Liver (tissue), 8 donors: ENCODE measurements at regions not wholly inside any gene's neighbourhood (a gene's known extent, or its start where the extent isn't known, plus 50 kb on each side); places are given as distances from the start of the nearest gene placed in this dataset.

Experiments
- DNase-seq: peaks from one replicate; pipeline ENCODE4 v3.0.0-alpha.2; 2017; ENCODE audit warnings: low spot score
- H3K27ac ChIP-seq, 2 donors: one replicate each; pipeline ENCODE4 v1.7.0; 2013; ENCODE audit warnings: inconsistent platforms in 2 of 2, low read length in 2 of 2, control low read depth in 1 of 2, low read depth in 1 of 2, mild to moderate bottlenecking in 1 of 2
- H3K27me3 ChIP-seq, 4 donors: one replicate each; pipeline versions ENCODE4 v1.6.1 to v1.7.0; 2013; ENCODE audit warnings: low read length in 3 of 4, inconsistent platforms in 1 of 4, mild to moderate bottlenecking in 1 of 4, moderate library complexity in 1 of 4; ENCODE audit not compliant: control insufficient read depth in 4 of 4, insufficient read depth in 4 of 4
- H3K36me3 ChIP-seq, 4 donors: one replicate each; pipeline versions ENCODE4 v1.6.1 to v1.7.0; 2013; ENCODE audit warnings: low read length in 3 of 4, mild to moderate bottlenecking in 3 of 4, low read depth in 1 of 4, moderate library complexity in 1 of 4; ENCODE audit not compliant: control insufficient read depth in 4 of 4, insufficient read depth in 3 of 4
- H3K4me1 ChIP-seq, 4 donors: one replicate each; pipeline versions ENCODE4 v1.6.1 to v1.7.0; 2013; ENCODE audit warnings: low read length in 3 of 4, mild to moderate bottlenecking in 3 of 4, moderate library complexity in 1 of 4; ENCODE audit not compliant: control insufficient read depth in 4 of 4, insufficient read depth in 4 of 4
- H3K4me3 ChIP-seq, 3 donors: one replicate each; pipeline versions ENCODE4 v1.6.1 to v1.7.0; 2013; ENCODE audit warnings: low read length in 3 of 3, control low read depth in 1 of 3, low read depth in 1 of 3, mild to moderate bottlenecking in 1 of 3
- H3K9ac ChIP-seq, 2 donors: one replicate each; pipeline ENCODE4 v1.7.0; 2013; ENCODE audit warnings: low read length in 2 of 2, mild to moderate bottlenecking in 2 of 2, moderate library complexity in 2 of 2, control low read depth in 1 of 2, low read depth in 1 of 2
- H3K9me3 ChIP-seq, 4 donors: one replicate each; pipeline versions ENCODE4 v1.6.1 to v1.7.0; 2013; ENCODE audit warnings: low read length in 3 of 4; ENCODE audit not compliant: control insufficient read depth in 4 of 4
- ATF3 ChIP-seq: IDR thresholded peaks from 2 replicates; pipeline ENCODE4 v1.6.1; 2016; ENCODE audit warnings: antibody characterized with exemption
- CTCF ChIP-seq: fragments of 150-350 bp; IDR thresholded peaks from 2 replicates; pipeline ENCODE4 v1.5.1; 2017; ENCODE audit warnings: improper control_type of control experiment, low read depth, low read length; ENCODE audit not compliant: missing input control
- EGR1 ChIP-seq, 2 donors: IDR thresholded peaks; 2 replicates each; pipeline ENCODE4 v1.6.1; 2016 to 2018; ENCODE audit warnings: antibody characterized with exemption in 2 of 2, low read depth in 2 of 2
- FOXA1 ChIP-seq: IDR thresholded peaks from 2 replicates; pipeline ENCODE4 v1.6.1; 2016; ENCODE audit warnings: antibody characterized with exemption
- FOXA2 ChIP-seq: IDR thresholded peaks from 2 replicates; pipeline ENCODE4 v1.6.1; 2016; ENCODE audit warnings: antibody characterized with exemption
- GABPA ChIP-seq, 2 donors: IDR thresholded peaks in 1 of 2; conservative IDR thresholded peaks in 1 of 2; 2 replicates each; pipeline ENCODE4 v1.6.1; 2016; ENCODE audit warnings: antibody characterized with exemption in 2 of 2, mild to moderate bottlenecking in 1 of 2, moderate library complexity in 1 of 2
- HNF4G ChIP-seq: IDR thresholded peaks from 2 replicates; pipeline ENCODE4 v1.6.1; 2016; ENCODE audit warnings: antibody characterized with exemption
- MAX ChIP-seq: IDR thresholded peaks from 2 replicates; pipeline ENCODE4 v1.6.1; 2016; ENCODE audit warnings: antibody characterized with exemption
- NR2F2 ChIP-seq: IDR thresholded peaks from 2 replicates; pipeline ENCODE4 v1.6.1; 2016; ENCODE audit warnings: antibody characterized with exemption
- RAD21 ChIP-seq, 2 donors: IDR thresholded peaks; 2 replicates each; pipeline ENCODE4 v1.6.1; 2016; ENCODE audit warnings: antibody characterized with exemption in 2 of 2, mild to moderate bottlenecking in 2 of 2
- REST ChIP-seq: IDR thresholded peaks from 2 replicates; pipeline ENCODE4 v1.6.1; 2016; ENCODE audit warnings: antibody characterized with exemption, mild to moderate bottlenecking
- RXRA ChIP-seq, 2 donors: IDR thresholded peaks; 2 replicates each; pipeline ENCODE4 v1.6.1; 2017 to 2018; ENCODE audit warnings: antibody characterized with exemption in 2 of 2, mild to moderate bottlenecking in 1 of 2
- TAF1 ChIP-seq: conservative IDR thresholded peaks from 2 replicates; pipeline ENCODE4 v1.6.1; 2016; ENCODE audit warnings: antibody characterized with exemption, mild to moderate bottlenecking
- YY1 ChIP-seq: IDR thresholded peaks from 2 replicates; pipeline ENCODE4 v1.6.1; 2016; ENCODE audit warnings: antibody characterized with exemption, mild to moderate bottlenecking
- ZBTB33 ChIP-seq: IDR thresholded peaks from 2 replicates; pipeline ENCODE4 v1.6.1; 2016; ENCODE audit warnings: antibody characterized with exemption
- WGBS: extraction: QIAGEN DNeasy Blood & Tissue Kit; methylation state at CpG from one replicate; pipeline ENCODE4 v1.1.7; 2013; 5-methylcytosine and 5-hydroxymethylcytosine counted together
- donor health status: healthy.
- donor health status: healthy.
- donor health status: healthy.
- donor health status: healthy.
- donor health status: healthy.

GRCh38 chr6:11331111-11331510, 98.6 kb upstream of the NEDD9 start:
- H3K36me3 ChIP-seq: no peaks in the 10 kb centered on the region

More at GRCh38 chr6:11331111-11331510, 98.6 kb upstream of the NEDD9 start:
- Histone ChIP-seq H3K27me3 (no peaks in the 10 kb centered on the region), H3K4me1 (no peaks in the 10 kb centered on the region), H3K9me3 (no peaks in the 10 kb centered on the region), H3K4me3 (no peak overlapping the region), H3K9ac (no peak overlapping the region), H3K27ac (no peak overlapping the region)
- WGBS: 83% methylated on average over 5 of the region's 5 CpGs
- DNase-seq: no peak
- TF ChIP-seq EGR1 (IDR thresholded peaks at IDR 0.05; ENCODE audit: low read depth in 2 of 2) (no peak), YY1 (no peak), ATF3 (no peak), HNF4G (no peak), CTCF (no peak), GABPA (IDR thresholded peaks at IDR 0.05 in 1 of 2, conservative IDR thresholded peaks at IDR 0.05 in 1 of 2) (no peak), TAF1 (no peak), REST (no peak), NR2F2 (no peak), FOXA2 (no peak), MAX (no peak), ZBTB33 (no peak), RAD21 (IDR thresholded peaks at IDR 0.05) (no peak), FOXA1 (no peak), RXRA (IDR thresholded peaks at IDR 0.05) (no peak)
